COLO829 (cell line): ENCODE measurements at regions not wholly inside any gene's neighbourhood (a gene's known extent, or its start where the extent isn't known, plus 50 kb on each side); places are given as distances from the start of the nearest gene placed in this dataset.

ENCODE experiments used
- DNase-seq: peaks from one replicate; pipeline ENCODE4 v3.0.0; 2012; ENCODE audit warnings: low spot score

DNA sequence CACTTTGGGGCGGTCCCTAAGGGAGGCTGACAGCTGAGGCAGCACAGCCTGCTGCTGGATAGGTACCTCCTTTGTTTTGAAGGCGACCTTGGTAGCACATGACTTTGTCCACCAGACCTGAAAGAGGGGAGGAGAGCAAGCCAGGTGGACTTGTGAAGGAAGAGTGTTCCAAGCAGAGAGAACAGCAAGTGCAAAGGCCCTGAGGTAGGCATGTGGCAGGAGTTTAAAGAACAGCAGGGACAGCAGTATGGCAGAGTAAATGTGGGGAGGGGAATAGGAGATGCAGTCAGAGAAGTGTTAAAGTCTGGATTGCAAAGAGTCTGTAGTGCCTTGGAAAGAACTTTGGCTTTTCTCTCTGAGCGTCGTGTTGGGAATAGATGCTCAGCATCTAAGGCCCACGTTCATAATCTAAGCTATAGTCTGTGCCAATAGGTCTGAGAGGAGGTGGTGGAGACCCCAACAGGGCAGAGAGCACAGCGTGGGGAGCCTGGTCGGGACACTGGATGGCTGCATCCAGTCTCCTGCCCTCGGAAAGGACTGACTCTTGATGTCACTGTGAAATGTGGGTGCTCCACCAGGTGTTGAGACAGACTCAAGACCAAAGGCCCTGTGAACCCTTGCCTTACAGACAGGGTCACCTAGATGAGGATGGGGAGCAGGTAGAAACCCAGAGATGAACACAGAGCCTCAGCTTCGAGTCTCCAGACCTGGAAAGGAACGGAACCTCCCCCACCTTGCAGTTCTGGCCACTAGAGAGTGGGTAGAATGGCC is 242.1 kb upstream of the PWP1 start:
- no peak for DNase-seq

DNA sequence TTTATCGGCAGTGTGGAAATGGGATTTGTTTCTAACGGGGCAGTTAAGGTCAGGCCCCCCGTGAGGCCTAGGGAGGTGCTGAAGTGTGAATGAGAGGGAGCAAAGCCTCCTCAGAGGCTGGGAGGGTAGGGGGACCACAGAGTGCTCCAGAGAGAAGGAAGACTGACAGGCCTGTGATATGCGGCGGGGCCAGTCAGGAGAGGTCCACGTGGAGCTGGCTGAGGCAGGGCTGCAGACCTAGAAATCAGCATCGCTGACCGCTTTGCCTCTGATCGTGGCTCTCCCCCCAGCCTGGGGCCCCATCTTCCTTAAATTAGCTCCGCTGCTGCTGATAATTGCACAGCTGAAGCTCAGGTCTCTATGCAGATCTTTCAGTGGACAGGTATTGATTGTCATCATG is 240.8 kb upstream of the PWP1 start:
- no peak for DNase-seq

DNA sequence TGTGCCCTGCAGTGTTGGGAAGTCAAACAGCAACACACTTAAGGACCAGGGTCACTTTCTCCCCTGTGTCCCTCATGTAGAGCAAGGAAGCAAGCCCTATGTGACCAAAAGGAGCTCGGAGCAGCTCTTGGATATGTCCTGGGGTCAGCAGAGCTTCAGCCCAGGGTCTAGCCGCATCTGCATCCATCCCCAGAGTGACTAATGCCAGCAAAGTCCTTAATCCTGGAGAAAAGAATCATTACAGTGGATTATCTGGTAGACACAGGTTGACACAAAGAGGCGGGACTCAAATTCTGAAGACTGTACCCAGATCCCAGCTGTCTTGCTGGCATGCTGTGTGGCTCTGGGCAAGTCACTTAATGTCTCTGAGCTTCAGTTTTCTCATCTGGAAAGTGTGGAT is 239.1 kb upstream of the PWP1 start:
- no peak for DNase-seq

DNA sequence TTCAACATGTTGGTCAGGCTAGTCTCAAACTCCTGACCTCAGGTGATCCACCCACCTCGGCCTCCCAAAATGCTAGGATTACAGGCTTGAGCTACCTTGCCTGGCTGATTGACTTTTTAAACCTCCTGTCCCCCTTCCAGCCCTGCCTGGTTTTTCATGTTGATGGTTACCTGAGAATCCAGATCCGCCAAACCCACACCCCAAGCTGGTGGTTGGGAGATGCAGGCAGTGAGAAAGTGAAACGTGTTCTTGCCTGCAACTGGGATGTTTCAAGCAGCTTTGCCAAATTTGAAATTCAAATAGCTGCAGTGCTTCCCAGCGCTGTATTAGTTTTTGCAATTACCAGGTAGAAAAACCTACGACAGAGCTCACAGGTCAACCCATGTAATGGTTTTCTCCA is 238.3 kb upstream of the PWP1 start:
- no peak for DNase-seq

DNA sequence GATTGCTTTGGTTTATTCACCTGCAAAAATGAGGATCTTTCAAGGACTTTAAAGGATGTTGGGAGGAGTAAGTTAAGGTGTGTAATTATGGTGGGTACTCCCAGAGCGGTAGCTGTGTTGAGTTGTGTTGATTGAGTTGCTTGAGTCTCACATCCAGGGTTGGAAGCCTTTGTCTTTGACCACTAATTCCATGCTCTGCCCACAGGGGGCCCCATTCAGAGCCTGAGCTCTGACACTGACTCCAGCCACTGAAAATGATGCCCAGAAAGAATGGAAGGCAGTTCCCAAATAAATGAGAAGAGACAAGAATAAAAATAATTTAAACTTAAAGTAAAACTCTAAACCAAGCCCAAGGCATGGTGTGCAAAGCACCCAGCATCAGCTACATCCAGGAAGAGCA is 237.4 kb upstream of the PWP1 start:
- no peak for DNase-seq

DNA sequence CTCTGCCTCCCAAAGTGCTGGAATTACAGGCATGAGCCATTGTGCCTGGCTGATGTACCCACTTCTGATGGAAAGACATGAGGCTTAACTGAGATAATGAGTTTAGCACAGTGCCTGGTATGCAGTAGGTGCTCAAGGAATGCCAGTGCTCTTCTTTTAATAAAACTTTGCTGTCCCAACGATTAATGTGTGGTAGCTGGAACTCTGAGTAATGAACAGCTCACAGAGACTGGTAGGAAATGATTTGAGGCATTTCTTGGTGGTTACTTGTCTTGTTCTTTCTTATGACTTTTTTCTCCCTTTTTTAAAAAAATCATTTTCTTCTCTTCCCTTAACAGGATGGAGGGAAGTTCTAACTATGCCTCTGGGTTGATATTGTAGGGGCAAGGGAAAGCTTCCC is 235.7 kb upstream of the PWP1 start:
- DNase-seq, result no peak

DNA sequence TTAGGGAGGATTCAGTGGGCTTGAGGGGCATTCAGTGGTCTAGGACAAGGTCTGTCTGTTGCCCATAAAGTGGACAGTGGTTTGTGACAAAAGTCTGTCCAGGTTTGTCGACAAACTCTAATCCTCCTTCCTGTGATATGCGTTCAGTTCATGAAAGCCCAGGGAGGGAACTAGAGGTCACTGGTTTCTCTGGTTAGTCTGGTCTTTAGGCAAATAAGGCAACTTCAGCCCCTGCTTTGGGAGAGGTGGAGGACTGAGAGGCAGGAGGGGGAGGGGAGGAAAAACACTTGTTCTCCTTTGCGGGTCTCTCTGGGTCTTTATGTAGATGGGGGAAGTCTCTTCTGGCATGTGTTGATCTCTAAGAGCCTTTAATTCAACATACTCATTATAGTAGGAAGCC is 235.1 kb upstream of the PWP1 start:
- DNase-seq, result no peak

DNA sequence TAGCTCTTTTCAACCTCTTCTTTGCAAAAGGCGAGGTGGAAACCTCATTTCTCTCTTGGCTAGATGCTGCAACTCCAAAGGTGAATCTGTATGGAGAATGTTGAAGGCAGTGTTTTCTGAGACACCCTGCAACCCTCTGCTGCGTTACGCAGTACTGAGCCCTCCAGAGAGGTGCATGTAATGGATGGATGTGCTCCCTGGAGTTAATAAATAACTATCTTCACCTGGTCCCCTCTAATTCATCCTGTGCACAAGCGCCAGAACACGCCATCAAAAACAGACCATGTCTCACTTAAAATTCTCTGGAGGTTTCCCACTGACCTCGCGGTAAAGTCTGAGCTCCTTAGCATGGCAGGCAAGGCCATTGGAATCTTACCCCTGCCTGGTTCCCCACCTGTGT is 234.4 kb upstream of the PWP1 start:
- no peak for DNase-seq

DNA sequence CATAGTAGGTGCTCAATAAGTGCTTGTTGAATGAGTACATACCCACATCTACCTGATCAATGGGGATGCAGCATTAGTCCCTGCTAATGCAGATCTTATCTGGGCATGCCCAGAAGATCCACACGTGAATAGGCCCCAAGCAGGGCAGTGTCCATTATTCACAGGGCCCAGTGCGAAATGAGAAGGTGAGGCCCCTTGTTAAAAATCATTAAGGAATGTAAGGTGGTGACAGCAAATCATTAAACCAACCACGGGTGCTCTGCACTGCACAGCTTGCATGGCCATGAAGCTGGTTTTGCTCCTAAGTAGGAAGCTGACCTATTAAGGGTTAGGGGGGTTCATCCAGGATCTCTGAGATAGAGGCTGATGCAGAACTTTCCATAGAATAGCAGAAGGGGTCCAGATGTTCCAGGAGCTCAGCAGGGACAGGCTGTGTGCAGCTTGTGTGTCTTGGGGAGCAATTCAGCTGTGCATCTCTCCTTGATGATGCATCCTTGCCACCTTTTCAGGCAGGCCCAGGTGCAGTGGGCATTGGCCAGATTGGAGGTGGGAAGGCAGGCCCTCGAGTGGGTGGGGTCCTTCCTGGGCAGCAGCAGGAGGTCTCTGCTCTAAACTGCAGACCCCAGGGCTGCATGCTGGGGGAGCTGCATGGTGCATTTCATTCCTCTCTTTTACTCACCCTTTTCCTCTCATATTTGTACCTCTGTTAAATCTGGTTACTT is 231.3 kb upstream of the PWP1 start:
- DNase-seq, result no peak

DNA sequence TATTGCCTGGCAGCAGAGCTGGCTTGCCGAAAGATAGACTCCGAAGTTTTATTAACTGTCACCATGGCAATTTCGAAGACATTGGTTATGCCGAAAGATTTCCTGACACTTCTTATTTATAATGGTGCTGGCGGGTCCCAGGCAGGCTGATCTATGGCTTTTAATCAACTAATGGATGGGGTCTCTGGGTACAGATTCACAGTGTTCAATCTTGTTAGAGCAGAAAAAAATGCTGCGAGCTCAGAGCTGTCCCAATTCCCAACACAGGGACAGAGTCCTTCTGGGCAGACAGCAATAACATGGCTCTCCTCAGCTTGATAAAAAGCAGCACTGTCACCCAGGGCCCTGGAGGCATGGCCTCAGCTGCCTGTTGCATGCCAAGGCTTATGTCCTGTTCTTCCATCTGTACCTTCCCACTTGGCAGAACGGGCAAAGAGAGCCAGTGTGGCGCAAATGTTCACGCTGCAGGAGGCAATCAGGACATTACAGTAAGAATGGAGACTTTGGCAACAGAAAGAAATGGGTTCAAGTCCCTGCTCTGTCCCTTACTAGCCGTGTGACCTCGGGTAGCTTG is 228.2 kb upstream of the PWP1 start:
- no peak for DNase-seq

DNA sequence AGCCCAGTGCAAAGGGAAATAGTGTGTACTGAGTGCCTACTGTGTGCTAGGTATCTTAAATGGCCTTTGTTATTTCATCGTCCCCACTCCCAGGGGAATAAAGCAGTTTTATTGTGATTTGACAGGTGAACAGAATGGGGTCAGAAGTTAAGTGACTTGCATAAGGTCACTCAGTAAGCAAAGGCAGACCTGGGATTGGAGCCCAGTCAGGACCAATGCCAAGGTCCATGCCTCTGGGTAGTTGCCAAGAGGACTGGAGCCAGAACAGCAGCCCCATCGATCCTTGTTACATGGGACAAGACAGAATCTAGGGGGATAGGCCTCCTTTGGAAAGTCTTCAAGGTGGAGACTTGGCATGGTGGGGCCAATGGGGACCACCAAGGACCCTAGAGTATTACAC is 227.4 kb upstream of the PWP1 start:
- DNase-seq, result no peak

DNA sequence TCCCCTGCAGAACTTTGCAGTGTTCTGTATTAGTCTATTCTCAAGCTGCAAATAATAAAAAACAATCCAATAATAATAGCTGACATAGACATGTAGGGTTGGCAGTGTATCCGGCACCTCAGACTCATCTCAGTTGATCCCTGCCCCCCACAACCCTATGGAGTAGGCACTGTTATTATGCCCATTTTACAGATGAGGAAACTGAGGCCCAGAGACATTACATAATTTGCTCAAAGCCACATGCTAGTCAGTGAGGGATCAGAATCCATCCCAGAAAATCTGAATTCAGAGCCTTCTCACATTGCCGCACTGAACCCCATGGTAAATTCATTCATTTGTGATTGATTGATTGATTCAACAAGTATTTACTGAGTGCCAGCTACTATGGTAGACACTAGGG is 226.6 kb upstream of the PWP1 start:
- no peak for DNase-seq

DNA sequence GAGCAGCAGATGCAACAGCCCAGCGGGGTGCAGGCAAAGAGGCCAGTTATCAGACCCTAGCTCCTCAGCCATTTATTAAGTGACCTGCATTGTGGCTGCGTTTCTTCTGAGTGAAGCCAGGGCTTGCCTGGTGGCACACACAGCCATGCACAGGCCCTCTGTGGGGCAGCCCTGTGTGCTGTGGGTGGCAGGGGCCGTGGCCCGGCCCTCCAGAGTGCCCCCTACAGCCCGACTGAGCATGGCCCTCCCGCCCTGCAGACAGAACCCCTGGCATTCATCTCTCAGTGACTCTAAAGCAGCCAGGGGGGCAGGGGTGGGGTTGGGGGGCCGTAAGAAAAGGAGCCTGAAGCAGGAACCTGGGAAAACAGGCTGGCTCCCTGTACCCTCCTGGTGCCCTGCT is 226.0 kb upstream of the PWP1 start:
- no peak for DNase-seq

DNA sequence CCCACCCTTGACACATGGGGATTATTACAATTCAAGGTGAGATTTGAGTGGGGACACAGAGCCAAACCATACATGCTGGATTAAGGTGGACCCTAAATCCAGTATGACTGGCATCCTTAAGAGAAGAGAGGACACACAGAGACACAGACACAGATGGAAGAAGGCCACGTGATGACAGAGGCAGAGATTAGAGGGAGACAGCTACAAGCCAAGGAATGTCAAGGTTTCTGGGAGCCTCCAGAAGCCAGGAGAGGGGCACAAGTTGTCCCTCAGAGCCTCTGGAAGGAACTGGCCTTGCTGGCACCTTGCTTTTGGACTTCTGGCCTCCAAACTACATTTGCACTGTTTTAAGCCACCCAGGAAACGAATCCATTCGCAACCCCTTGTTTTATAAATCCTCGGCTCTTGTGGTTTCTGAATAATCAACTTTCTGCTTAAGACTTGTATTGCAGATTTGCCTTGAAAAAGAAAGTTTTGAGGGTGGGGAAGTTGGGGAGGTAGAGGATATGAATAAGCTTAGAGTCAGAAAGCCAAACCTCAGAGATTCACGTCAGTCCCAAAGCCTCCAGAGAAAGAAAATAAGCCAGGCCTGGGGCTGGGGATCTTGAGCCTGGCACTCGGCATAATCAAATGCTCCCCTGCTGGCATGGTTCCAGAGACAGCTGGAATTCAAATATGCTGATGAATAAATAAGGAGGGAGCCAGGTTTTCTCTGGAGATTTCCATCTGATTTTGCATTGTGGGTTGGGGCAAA is 224.2 kb upstream of the PWP1 start:
- no peak for DNase-seq

DNA sequence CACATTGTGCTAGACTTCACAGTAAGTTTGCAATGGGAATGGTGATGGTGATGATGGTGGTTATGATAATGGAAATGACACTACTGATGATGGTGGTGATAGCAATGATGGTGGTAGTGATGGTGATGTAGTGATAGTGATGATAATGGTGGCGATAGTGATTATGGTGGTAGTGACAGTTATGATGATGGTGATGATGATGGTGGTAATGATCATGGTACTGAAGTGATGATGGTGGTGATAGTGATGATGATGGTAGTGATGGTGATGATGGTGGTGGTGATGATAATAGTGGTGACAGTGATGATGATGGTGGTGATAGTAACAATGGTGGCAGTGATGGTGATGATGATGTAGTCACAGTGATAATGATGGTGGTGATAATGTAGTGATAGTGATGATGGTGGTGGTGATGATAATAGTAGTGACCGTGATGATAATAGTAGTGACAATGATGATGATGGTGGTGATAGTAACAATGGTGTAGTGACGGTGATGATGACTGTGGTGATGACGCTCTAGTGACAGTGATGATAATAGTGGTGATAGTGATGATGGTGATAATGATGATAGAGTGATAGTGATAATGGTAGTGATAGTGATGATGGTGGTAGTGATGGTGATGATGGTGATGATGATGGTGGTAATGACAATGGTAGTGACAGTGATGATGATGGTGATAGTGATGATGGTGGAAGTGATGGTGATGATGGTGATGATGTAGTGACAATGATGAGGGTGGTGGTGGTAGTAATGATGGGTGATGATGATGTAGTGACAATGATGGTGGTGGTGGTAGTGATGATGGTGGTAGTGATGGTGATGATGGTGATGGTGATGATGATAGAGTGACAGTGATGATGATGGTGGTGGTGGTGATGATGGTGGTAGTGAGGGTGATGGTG is 222.9 kb upstream of the PWP1 start:
- no peak for DNase-seq

DNA sequence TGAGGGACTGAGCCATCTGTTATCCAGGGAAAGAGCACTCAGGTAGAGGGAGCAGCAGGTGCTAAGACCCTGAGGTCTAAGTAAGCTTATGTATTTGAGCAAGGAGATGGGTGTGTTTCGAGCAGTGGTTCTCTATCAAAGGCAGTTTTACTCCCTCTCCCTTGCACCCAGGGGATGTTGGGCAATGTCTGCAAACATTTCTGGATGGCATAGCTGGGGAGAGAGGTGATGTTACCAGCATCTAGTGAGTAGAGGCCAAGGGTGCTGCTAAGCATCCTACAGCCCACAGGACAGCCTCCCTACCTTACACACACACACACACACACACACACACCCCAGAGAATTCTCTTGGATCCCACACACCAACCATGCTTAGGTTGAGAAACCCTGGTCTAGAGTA is 221.0 kb upstream of the PWP1 start:
- no peak for DNase-seq

DNA sequence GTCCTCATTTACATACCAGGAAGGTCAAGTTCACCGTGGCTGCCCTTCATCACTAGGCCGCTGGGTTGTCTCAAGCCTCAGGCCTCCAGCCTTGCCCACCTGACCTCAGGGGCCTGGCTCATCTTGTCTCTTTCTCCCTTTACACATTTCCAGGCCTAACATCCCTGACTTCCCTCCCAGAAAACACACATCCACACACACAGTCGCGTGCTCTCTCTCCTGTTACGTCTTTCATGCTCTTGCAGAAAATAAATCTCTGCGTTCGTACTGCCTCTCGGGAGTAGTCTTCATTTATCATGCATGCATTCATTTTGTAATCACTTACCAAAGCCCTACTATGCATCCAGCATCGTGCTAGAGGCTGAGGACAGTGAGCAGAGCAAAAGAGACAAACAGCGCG is 220.0 kb upstream of the PWP1 start:
- DNase-seq, result no peak

DNA sequence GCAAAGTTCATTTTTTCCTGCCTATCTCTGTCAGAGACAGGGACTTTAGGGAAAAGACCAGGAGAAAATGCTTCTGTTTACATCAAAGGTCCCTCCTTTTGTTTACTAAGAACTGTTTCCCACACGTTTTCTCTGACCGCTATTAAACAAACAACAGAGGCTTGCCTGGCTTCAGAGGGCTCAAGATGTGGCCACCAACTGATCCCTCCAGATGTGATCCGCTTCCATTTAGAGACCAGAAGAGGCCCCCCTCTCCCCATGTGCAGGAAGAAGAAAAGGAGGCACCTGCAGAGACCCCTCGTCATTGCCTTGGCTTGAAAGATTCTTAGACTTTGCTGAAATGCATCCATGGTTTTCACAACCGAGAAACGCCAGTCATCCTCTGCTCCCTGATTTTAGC is 217.9 kb upstream of the PWP1 start:
- no peak for DNase-seq

DNA sequence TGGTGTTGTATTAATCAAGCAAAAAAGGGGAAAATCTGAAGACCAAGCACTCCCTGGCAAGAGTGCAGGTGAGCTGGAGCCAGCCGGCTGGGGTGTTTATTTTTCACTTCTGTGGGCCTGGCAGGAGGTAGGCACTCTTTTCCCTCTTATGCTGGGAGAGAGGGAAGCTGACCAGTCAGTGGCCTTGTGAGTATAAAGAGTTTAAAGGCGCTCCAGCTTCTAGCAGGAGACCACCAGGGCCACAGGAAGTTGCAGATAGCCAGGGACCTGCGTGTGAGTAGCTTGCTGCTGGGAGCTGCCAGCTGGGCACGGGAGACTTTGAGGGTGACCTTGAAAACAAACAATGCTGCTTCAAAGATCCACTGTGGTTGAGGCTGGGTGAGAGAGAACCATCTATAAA is 217.4 kb upstream of the PWP1 start:
- DNase-seq, result no peak

DNA sequence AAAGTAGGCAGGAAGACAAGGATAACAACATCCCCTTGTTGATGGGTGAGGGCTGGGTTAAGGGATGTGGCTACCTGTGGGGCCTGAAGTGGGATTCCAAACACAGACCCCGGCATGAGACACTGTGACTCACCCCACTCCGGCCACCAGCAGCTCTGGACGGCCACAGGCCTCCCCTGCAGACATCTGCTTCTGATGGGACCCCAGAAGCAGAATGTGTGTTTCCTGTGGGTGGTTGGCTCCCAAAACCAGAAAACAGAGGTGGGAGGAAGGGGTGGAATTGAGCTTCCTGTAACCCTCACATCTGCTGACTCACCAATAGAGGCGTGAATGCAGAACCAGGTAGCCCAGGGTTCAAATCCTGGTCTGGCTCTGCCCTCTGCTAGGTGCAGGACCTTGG is 216.6 kb upstream of the PWP1 start:
- DNase-seq, result no peak

DNA sequence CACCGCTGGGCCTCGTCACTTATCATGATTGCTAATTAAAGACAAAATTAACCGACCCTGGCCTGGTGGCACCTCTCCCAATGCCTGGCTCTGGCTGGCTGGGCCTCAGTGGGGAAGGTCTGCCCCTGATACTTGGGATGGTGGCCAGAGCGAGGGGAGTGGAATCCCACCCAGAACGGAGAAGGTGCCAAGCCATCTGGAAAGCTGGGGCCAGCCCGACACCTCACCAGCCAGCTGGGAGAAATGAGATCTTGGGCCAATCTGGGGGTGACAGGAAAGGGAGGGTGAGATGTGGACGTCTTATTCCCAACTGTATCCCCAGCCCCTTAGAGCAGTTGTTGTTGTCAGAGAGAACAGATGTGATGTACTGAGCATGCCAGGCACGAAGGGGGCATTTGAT is 215.0 kb upstream of the PWP1 start:
- DNase-seq, result no peak

DNA sequence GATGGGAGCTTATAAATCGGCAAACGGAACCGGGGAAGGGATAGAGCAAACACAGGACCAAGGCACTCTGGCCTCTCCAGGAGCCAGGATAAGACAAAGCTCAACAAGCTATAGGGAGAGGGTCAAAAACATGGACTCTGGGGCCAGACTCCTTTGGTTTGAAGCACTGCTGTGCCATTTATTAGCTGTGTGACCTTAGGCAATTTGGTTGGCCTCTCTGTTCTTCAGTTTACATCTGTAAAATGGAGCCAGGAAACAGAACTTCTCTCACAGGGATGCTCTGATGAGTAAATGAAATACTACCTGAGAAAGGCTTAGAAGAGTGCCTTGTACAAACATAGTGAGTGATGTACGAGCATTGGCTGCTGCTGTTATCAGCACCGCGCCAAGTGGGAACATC is 213.3 kb upstream of the PWP1 start:
- no peak for DNase-seq
